CD4-positive, alpha-beta T cell (primary cell): ENCODE measurements at regions not wholly inside any gene's neighbourhood (a gene's known extent, or its start where the extent isn't known, plus 50 kb on each side); places are given as distances from the start of the nearest gene placed in this dataset.

Source experiments
- ATAC-seq: fragments of 200-7000 bp; cut with Tn5 transposase; one replicate; pipeline ENCODE4 v1.10.0; 2022; ENCODE audit warnings: mild to moderate bottlenecking; ENCODE audit not compliant: poor library complexity
- CTCF ChIA-PET: fragments of 350-600 bp; sonication (Branson Sonifier 250); formaldehyde crosslinking; loops from one replicate; lab custom pipeline; 2021; ENCODE audit warnings: antibody characterized with exemption, inconsistent platforms; lab: Charles Lee
- POLR2A ChIA-PET: fragments of 350-600 bp; sonication (Branson Sonifier 250); formaldehyde crosslinking; loops from one replicate; lab custom pipeline; 2021; ENCODE audit warnings: antibody characterized with exemption, inconsistent platforms; lab: Charles Lee
- DNase-seq, 14 experiments: peaks; one replicate each; pipeline ENCODE4 v3.0.0-alpha.2; 2013 to 2020; ENCODE audit warnings: mixed read lengths in 2 of 14
- H3K27ac ChIP-seq, 2 donors: one replicate each; pipeline versions ENCODE4 v1.5.1 to v1.7.0; 2013; ENCODE audit warnings: low read length in 2 of 2, low read depth in 1 of 2, mild to moderate bottlenecking in 1 of 2
- H3K27me3 ChIP-seq, 2 experiments: 1 replicate in 1 of 2; 2 replicates in 1 of 2; pipeline versions ENCODE4 v1.6.1 to v1.7.0; 2013; ENCODE audit warnings: low read length in 2 of 2, control low read depth in 1 of 2, mild to moderate bottlenecking in 1 of 2, moderate library complexity in 1 of 2; ENCODE audit not compliant: insufficient read depth in 2 of 2, control insufficient read depth in 1 of 2
- H3K36me3 ChIP-seq: one replicate; pipeline ENCODE4 v1.6.1; 2013; ENCODE audit warnings: low read length, control low read depth; ENCODE audit not compliant: insufficient read depth
- H3K4me1 ChIP-seq: one replicate; pipeline ENCODE4 v1.6.1; 2013; ENCODE audit warnings: low read length, control low read depth; ENCODE audit not compliant: insufficient read depth
- H3K4me3 ChIP-seq: one replicate; pipeline ENCODE4 v1.5.1; 2013; ENCODE audit warnings: mild to moderate bottlenecking, low read length, moderate library complexity
- H3K9me3 ChIP-seq, 2 experiments: 1 replicate in 1 of 2; 2 replicates in 1 of 2; pipeline versions ENCODE4 v1.6.1 to v1.7.0; 2013; ENCODE audit warnings: low read length in 2 of 2, mild to moderate bottlenecking in 2 of 2, control low read depth in 1 of 2, moderate library complexity in 1 of 2; ENCODE audit not compliant: control insufficient read depth in 1 of 2, insufficient read depth in 1 of 2
- H3K27ac Mint-ChIP-seq: one replicate; pipeline ENCODE4 v1.8.0; 2020; ENCODE audit warnings: mixed read lengths
- H3K27me3 Mint-ChIP-seq: one replicate; pipeline ENCODE4 v1.8.0; 2021; ENCODE audit warnings: mixed read lengths
- H3K36me3 Mint-ChIP-seq: one replicate; pipeline ENCODE4 v1.8.0; 2021; ENCODE audit warnings: low read depth, mixed read lengths
- H3K4me1 Mint-ChIP-seq: one replicate; pipeline ENCODE4 v1.8.0; 2021; ENCODE audit warnings: low read depth, mixed read lengths
- H3K4me3 Mint-ChIP-seq: one replicate; pipeline ENCODE4 v1.8.0; 2020; ENCODE audit warnings: mild to moderate bottlenecking, mixed read lengths
- H3K9me3 Mint-ChIP-seq: one replicate; pipeline ENCODE4 v1.8.0; 2020; ENCODE audit warnings: mixed read lengths
- intact Hi-C, 2 experiments: fragments of 100-400 bp; cut with DNase I in 1 of 2; cut with micrococcal nuclease in 1 of 2; formaldehyde crosslinking; loops; one replicate each; pipeline versions ENCODE4 v1.15.1 to v1.9.0; 2023 to 2025; cut with DNase I, micrococcal nuclease
- TF ChIP-seq, protein P1 (sequence below): fragments of 200-600 bp; IDR thresholded peaks from one replicate; pipeline ENCODE4 v1.8.0; 2022; ENCODE audit warnings: antibody characterized with exemption, mild to moderate bottlenecking

DNA sequence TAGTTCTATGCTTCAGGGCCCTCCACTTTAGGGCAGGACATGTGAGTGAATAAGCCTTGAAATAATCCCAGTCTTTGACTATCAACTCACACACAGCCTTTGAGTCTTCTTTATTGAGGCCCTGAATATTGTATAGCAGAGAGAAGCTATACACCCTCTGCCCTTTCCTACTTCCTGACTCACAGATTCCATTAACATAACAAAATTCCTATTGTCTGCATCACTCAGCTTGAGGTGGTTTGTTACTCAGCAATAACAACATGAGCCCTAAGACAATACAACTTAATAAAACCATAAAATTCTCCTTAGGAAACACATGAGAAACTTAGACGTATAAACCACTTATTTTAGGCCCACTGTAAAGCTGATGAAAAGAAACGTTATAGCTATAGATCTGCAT lies 680.3 kb upstream of the DIAPH2 start:
- H3K4me3 Mint-ChIP-seq: no peak overlapping the region

GRCh38 chrX:96006281-96006680 lies 678.4 kb upstream of the DIAPH2 start:
- Mint-ChIP-seq H3K36me3 (no peaks in the 10 kb centered on the region), H3K4me1 (no peaks in the 10 kb centered on the region), H3K27me3 (no peaks in the 10 kb centered on the region), H3K27ac (no peak overlapping the region), H3K9me3 (no peaks in the 10 kb centered on the region), H3K4me3 (no peak overlapping the region)
- Histone ChIP-seq H3K4me1 (no peaks in the 10 kb centered on the region), H3K27me3 (no peaks in the 10 kb centered on the region), H3K9me3 (peaks cover 0 to 9% of the 10 kb centered on the region in 2 experiments), H3K4me3 (no peak overlapping the region), H3K36me3 (no peaks in the 10 kb centered on the region), H3K27ac (no peak overlapping the region)
- DNase-seq (no peak), ATAC-seq (no peak)
- TF ChIP-seq, protein P1, sequence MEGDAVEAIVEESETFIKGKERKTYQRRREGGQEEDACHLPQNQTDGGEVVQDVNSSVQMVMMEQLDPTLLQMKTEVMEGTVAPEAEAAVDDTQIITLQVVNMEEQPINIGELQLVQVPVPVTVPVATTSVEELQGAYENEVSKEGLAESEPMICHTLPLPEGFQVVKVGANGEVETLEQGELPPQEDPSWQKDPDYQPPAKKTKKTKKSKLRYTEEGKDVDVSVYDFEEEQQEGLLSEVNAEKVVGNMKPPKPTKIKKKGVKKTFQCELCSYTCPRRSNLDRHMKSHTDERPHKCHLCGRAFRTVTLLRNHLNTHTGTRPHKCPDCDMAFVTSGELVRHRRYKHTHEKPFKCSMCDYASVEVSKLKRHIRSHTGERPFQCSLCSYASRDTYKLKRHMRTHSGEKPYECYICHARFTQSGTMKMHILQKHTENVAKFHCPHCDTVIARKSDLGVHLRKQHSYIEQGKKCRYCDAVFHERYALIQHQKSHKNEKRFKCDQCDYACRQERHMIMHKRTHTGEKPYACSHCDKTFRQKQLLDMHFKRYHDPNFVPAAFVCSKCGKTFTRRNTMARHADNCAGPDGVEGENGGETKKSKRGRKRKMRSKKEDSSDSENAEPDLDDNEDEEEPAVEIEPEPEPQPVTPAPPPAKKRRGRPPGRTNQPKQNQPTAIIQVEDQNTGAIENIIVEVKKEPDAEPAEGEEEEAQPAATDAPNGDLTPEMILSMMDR: no peak
- ChIA-PET POLR2A (no interaction called here), CTCF (no interaction called here)
- intact Hi-C loops: no loop called here

More for the DNA sequence above, 680.3 kb upstream of the DIAPH2 start:
- H3K36me3 Mint-ChIP-seq: no peaks in the 10 kb centered on the region
- POLR2A ChIA-PET: no interaction called here
- no peaks in the 10 kb centered on the region for H3K9me3 Mint-ChIP-seq
- no peaks in the 10 kb centered on the region for H3K4me1 Mint-ChIP-seq
- CTCF ChIA-PET: no interaction called here
- Histone ChIP-seq H3K27ac (no peak overlapping the region), H3K27me3 (no peaks in the 10 kb centered on the region), H3K9me3 (peaks cover 0 to 9% of the 10 kb centered on the region in 2 experiments), H3K4me3 (no peak overlapping the region), H3K4me1 (no peaks in the 10 kb centered on the region), H3K36me3 (no peaks in the 10 kb centered on the region)
- no peaks in the 10 kb centered on the region for H3K27me3 Mint-ChIP-seq
- H3K27ac Mint-ChIP-seq: no peak overlapping the region
- DNase-seq (no peak), ATAC-seq (no peak)
- TF ChIP-seq, protein P1: no peak
- intact Hi-C loops: no loop called here

- DNase-seq (no peak), ATAC-seq (no peak)
- Mint-ChIP-seq H3K27me3 (no peaks in the 10 kb centered on the region), H3K4me3 (no peak overlapping the region), H3K27ac (no peak overlapping the region), H3K4me1 (no peaks in the 10 kb centered on the region), H3K36me3 (no peaks in the 10 kb centered on the region), H3K9me3 (peaks cover 3% of the 10 kb centered on the region)
- Histone ChIP-seq H3K4me3 (no peak overlapping the region), H3K4me1 (no peaks in the 10 kb centered on the region), H3K27me3 (no peaks in the 10 kb centered on the region), H3K27ac (no peak overlapping the region), H3K9me3 (no peaks in the 10 kb centered on the region), H3K36me3 (no peaks in the 10 kb centered on the region)
- CTCF ChIA-PET: no interaction called here
- TF ChIP-seq, protein P1: no peak
- intact Hi-C loops: no loop called here
- POLR2A ChIA-PET: no interaction called here
Observed at GRCh38 chrX:96027407-96027806, 657.2 kb upstream of the DIAPH2 start.
